AG10803 (cell line): ENCODE measurements at regions not wholly inside any gene's neighbourhood (a gene's known extent, or its start where the extent isn't known, plus 50 kb on each side); places are given as distances from the start of the nearest gene placed in this dataset.

Experiments
- DNase-seq: peaks from one replicate; pipeline ENCODE4 v3.0.0; 2010; ENCODE audit warnings: low read depth
- H3K4me3 ChIP-seq: 2 replicates; pipeline ENCODE4 v1.5.1; 2011; ENCODE audit warnings: mild to moderate bottlenecking, low read length, control low read depth
- TF ChIP-seq, protein P1 (sequence below): conservative IDR thresholded peaks from 2 replicates; pipeline ENCODE4 v1.5.1; 2011; ENCODE audit warnings: mild to moderate bottlenecking, low read length, control low read depth, inconsistent platforms

DNA sequence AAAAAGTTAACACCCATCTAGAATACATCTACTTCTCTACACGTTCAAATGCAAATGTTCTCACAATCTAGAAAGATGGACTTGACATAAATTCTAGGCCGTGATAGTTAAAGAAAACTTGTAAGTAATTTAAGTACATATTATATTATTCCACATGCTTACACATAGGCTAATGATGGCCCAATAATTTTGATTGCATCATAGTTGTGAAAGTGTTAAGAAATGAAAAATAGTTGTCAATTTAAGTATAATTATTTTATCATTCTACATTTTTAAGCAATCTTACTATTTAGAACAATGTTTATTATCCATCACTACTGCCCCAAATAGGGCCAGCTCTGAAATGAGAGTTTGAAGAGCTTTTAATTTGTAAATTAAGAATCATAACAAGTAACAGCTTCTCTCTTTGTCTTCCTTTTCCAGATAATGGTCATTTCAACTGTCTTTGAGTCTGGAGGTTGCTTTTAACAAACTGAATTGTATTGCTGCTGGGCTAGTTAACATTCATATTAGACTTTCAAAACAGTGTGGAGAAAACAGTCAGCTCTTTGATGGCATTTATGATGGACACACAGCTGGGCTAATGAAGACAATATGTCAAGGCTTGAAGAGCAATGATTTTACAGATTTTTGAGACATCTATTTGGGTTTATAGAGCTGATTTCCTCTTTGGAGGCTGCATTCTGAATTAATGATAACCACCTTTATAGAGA is 246.1 kb upstream of the KCNH8 start:
- TF ChIP-seq, protein P1, sequence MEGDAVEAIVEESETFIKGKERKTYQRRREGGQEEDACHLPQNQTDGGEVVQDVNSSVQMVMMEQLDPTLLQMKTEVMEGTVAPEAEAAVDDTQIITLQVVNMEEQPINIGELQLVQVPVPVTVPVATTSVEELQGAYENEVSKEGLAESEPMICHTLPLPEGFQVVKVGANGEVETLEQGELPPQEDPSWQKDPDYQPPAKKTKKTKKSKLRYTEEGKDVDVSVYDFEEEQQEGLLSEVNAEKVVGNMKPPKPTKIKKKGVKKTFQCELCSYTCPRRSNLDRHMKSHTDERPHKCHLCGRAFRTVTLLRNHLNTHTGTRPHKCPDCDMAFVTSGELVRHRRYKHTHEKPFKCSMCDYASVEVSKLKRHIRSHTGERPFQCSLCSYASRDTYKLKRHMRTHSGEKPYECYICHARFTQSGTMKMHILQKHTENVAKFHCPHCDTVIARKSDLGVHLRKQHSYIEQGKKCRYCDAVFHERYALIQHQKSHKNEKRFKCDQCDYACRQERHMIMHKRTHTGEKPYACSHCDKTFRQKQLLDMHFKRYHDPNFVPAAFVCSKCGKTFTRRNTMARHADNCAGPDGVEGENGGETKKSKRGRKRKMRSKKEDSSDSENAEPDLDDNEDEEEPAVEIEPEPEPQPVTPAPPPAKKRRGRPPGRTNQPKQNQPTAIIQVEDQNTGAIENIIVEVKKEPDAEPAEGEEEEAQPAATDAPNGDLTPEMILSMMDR = no peak
- H3K4me3 ChIP-seq = no peak overlapping the region
- DNase-seq = no peak

- no peak overlapping the region for H3K4me3 ChIP-seq
- TF ChIP-seq, protein P1 = no peak
- DNase-seq = no peak
Observed at GRCh38 chr3:18901571-18901970, 246.7 kb upstream of the KCNH8 start.

GRCh38 chr3:18900994-18901393 is 247.3 kb upstream of the KCNH8 start:
- DNase-seq = no peak
- no peak overlapping the region for H3K4me3 ChIP-seq
- TF ChIP-seq, protein P1 = no peak

GRCh38 chr3:18898911-18899310 is 249.4 kb upstream of the KCNH8 start:
- no peak for DNase-seq
- H3K4me3 ChIP-seq = no peak overlapping the region
- TF ChIP-seq, protein P1 = no peak

DNA sequence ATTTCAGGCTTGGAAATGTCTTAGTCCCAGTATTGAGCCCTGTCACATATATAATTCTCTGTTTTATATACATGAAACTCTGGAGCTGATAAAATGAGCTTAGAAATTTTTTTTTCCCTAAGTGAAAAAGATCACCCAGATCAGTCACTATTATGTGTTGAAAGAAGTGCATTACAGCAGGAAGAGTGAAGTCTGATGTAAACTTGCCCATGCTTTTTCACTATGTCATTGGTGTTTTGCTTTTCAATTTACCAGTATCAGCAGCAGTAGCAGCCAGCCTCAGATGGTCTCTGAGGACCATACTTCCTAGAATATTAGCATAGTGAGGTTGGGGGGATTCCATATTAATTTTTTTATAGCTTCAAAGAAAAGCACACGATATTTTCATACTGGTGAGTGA is 255.6 kb upstream of the KCNH8 start:
- TF ChIP-seq, protein P1 = no peak
- H3K4me3 ChIP-seq = no peak overlapping the region
- no peak for DNase-seq

DNA sequence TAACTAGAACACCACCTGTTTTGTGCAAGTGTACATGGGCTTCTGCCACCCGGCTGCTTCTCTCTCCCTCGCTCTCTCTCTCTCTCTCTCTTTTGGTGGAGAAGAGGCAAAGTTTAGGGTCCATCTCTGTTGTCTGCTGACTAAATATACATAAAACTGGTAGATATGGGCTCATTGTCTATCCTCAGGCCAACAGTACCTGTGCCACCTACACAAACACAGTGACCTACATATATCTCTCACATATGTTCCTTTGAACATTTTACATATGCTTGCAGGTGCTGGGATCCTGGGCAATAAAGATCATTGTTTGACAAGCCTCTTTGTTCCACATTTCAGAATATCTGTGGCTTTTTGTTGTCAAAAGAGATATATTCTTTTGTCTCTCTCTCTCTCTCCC is 256.3 kb upstream of the KCNH8 start:
- TF ChIP-seq, protein P1 = no peak
- no peak for DNase-seq
- H3K4me3 ChIP-seq = no peak overlapping the region

- TF ChIP-seq, protein P1 = no peak
- no peak overlapping the region for H3K4me3 ChIP-seq
- no peak for DNase-seq
Observed at GRCh38 chr3:18891641-18892040, 256.7 kb upstream of the KCNH8 start.
